ENCODE measurements at regions not wholly inside any gene's neighbourhood (a gene's known extent, or its start where the extent isn't known, plus 50 kb on each side); places are given as distances from the start of the nearest gene placed in this dataset.

DNA sequence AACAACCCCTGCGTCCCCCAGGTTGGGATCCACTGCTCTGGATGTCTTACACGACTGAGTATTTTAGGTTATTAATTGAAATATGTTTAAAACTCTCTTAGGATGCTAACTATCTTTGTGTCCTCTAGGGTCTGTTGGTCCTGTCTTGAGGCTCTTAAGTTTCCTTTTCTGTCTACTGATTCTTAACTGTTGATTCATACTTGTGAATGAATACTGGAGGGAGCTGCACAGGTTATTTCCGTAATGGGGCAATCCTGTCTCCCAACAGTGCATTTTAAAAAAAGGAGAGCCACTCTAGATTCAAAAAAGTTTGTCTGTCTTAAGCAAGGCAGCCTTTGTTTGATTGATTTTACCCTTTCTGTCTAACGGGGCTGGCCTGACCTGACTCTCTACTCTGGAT lies 237.6 kb upstream of the POM121L12 start:
- ChIA-PET POLR2A (no interaction called here), CTCF (no interaction called here)
- no peaks in the 10 kb centered on the region for H3K36me3 ChIP-seq (ENCODE audit: control insufficient read depth, insufficient read depth, low read length)
- no peaks in the 10 kb centered on the region for H3K27me3 ChIP-seq (replicated peaks; ENCODE audit: control insufficient read depth, insufficient read depth, low read length)
- no peaks in the 10 kb centered on the region for H3K9me3 ChIP-seq
- DNase-seq = no peak
- H3K4me1 Mint-ChIP-seq (ENCODE audit: low read depth, unreplicated experiment) = no peaks in the 10 kb centered on the region
- H3K27ac Mint-ChIP-seq (ENCODE audit: unreplicated experiment) = no peak overlapping the region
- H3K4me3 ChIP-seq (ENCODE audit: low read depth, low read length) = no peak overlapping the region
- H3K4me3 Mint-ChIP-seq (ENCODE audit: unreplicated experiment) = no peak overlapping the region
- H3K4me1 ChIP-seq = no peaks in the 10 kb centered on the region
- no peak for TF ChIP-seq CTCF (IDR thresholded peaks at IDR 0.05; ENCODE audit: insufficient read depth in 1 of 2, low read depth in 1 of 2, low read length in 1 of 2, severe bottlenecking in 1 of 2, unreplicated experiment in 1 of 2)
- intact Hi-C loops (cut with micrococcal nuclease; ENCODE audit: unreplicated experiment) = no loop called here
- H3K9me3 Mint-ChIP-seq (ENCODE audit: unreplicated experiment) = peaks cover 9% of the 10 kb centered on the region
- BruUV-seq (replicated peaks) = no TSS peak
- H3K27me3 Mint-ChIP-seq (ENCODE audit: insufficient read depth, unreplicated experiment) = peaks cover 3% of the 10 kb centered on the region
- H3K36me3 Mint-ChIP-seq (ENCODE audit: insufficient read depth, unreplicated experiment) = no peaks in the 10 kb centered on the region

- no peaks in the 10 kb centered on the region for H3K4me1 ChIP-seq
- intact Hi-C loops (cut with micrococcal nuclease; ENCODE audit: unreplicated experiment) = no loop called here
- ChIA-PET POLR2A (no interaction called here), CTCF (no interaction called here)
- no peaks in the 10 kb centered on the region for H3K9me3 ChIP-seq
- H3K4me1 Mint-ChIP-seq (ENCODE audit: low read depth, unreplicated experiment) = no peaks in the 10 kb centered on the region
- H3K9me3 Mint-ChIP-seq (ENCODE audit: unreplicated experiment) = peaks cover 9% of the 10 kb centered on the region
- H3K36me3 Mint-ChIP-seq (ENCODE audit: insufficient read depth, unreplicated experiment) = no peaks in the 10 kb centered on the region
- no TSS peak for BruUV-seq (replicated peaks)
- TF ChIP-seq CTCF (IDR thresholded peaks at IDR 0.05; ENCODE audit: insufficient read depth in 1 of 2, low read depth in 1 of 2, low read length in 1 of 2, severe bottlenecking in 1 of 2, unreplicated experiment in 1 of 2) = no peak
- no peaks in the 10 kb centered on the region for H3K27me3 ChIP-seq (replicated peaks; ENCODE audit: control insufficient read depth, insufficient read depth, low read length)
- no peak overlapping the region for H3K4me3 ChIP-seq (ENCODE audit: low read depth, low read length)
- no peak overlapping the region for H3K4me3 Mint-ChIP-seq (ENCODE audit: unreplicated experiment)
- DNase-seq = no peak
- peaks cover 3% of the 10 kb centered on the region for H3K27me3 Mint-ChIP-seq (ENCODE audit: insufficient read depth, unreplicated experiment)
- H3K36me3 ChIP-seq (ENCODE audit: control insufficient read depth, insufficient read depth, low read length) = no peaks in the 10 kb centered on the region
- H3K27ac Mint-ChIP-seq (ENCODE audit: unreplicated experiment) = no peak overlapping the region
Observed at GRCh38 chr7:52794621-52795020, 240.8 kb upstream of the POM121L12 start.

DNA sequence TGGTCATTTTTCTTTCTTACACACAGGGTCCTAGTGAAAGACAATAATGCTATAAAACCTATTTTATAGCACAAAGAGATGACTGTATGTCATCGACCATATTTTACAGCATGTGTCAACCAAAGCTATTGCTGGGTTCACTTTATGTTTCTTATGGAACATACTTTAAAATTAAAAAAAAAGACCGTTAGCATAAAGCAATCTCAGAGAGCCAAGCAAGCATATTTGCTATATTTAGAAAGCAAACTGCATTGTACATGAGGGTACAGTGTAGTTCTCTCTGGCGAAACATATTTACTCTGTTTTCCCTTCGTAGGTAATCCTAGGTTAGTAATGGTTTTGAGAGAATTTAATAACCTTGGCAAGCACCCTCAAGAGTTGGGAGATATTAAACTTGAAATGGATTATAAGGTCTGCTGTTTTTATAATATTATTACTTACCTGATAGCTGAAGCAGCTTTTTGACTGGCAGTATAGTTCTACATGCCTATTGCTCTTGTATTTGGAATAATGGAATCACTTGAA lies 244.2 kb upstream of the POM121L12 start:
- no peaks in the 10 kb centered on the region for H3K27me3 Mint-ChIP-seq (ENCODE audit: insufficient read depth, unreplicated experiment)
- no peaks in the 10 kb centered on the region for H3K36me3 Mint-ChIP-seq (ENCODE audit: insufficient read depth, unreplicated experiment)
- POLR2A ChIA-PET = no interaction called here
- no peaks in the 10 kb centered on the region for H3K9me3 Mint-ChIP-seq (ENCODE audit: unreplicated experiment)
- no peaks in the 10 kb centered on the region for H3K9me3 ChIP-seq
- DNase-seq = no peak
- intact Hi-C loops (cut with micrococcal nuclease; ENCODE audit: unreplicated experiment) = no loop called here
- H3K4me3 Mint-ChIP-seq (ENCODE audit: unreplicated experiment) = no peak overlapping the region
- no peak overlapping the region for H3K4me3 ChIP-seq (ENCODE audit: low read depth, low read length)
- H3K27ac Mint-ChIP-seq (ENCODE audit: unreplicated experiment) = no peak overlapping the region
- no peaks in the 10 kb centered on the region for H3K36me3 ChIP-seq (ENCODE audit: control insufficient read depth, insufficient read depth, low read length)
- H3K27me3 ChIP-seq (replicated peaks; ENCODE audit: control insufficient read depth, insufficient read depth, low read length) = no peaks in the 10 kb centered on the region
- H3K4me1 ChIP-seq = no peaks in the 10 kb centered on the region
- TF ChIP-seq CTCF (IDR thresholded peaks at IDR 0.05; ENCODE audit: insufficient read depth in 1 of 2, low read depth in 1 of 2, low read length in 1 of 2, severe bottlenecking in 1 of 2, unreplicated experiment in 1 of 2) = no peak
- no peaks in the 10 kb centered on the region for H3K4me1 Mint-ChIP-seq (ENCODE audit: low read depth, unreplicated experiment)
- BruUV-seq (replicated peaks) = no TSS peak
- CTCF ChIA-PET = no interaction called here

Data from Caco-2 (cell line).